DMS53 (cell line): ENCODE measurements at regions not wholly inside any gene's neighbourhood (a gene's known extent, or its start where the extent isn't known, plus 50 kb on each side); places are given as distances from the start of the nearest gene placed in this dataset.

Source experiments
- DNase-seq: peaks from one replicate; lab custom pipeline; 2025; lab: John Stamatoyannopoulos, UW

DNA sequence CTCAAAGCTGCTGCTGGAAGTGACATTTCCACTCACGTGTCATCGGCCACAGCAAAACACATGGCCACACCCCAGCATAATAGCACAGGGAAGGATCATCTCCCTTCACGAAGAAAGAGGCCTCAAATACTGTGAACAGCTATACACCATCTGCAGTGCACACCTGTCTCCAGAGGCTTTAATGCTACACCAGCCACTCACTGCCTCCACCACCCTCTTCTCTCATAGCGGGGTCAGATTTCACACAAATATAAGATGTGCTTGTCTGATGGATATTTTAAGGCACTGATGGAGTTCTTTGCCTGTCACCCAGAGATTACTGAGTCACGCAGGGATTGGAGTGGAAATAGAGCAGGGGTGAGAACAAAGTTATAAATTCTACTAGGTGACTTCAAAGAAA is 374.0 kb downstream of the ZNF516 start:
- no peak for DNase-seq

DNA sequence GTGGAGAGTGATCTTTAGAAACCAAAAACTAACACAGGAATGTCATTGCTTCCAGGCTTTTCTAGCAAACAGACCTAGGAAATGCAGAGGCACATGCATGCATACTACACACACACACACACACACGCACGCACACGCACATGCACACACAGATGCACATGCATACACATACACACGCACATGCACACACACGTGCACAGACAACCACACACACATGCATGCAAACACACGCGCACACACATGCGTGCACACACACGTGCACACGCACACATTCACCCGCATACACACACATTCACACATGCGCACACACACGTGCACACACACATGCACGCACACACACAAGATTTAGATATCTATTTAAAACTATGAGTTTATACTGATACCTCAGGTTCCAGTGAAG is 379.5 kb downstream of the ZNF516 start:
- DNase-seq, result no peak

DNA sequence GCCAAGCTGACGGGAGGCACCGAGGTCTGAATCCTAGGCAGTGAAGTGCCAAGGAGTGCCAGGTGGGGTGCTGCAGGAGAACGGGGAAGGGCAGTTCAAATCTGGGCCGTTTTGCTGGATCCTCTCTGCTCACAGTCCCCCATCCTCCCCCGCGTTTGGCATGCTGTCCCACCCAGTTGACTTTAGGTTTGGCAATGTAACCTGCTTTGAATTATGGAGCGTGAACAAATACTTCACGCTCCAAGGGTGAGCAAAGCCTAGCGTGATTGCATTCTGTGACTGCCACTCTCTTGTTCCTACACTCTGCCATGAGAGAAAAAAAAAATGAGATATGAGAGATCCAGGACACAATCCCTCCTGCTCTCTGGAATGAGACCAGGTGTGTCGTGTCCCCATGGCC is 381.9 kb downstream of the ZNF516 start:
- DNase-seq, result no peak

DNA sequence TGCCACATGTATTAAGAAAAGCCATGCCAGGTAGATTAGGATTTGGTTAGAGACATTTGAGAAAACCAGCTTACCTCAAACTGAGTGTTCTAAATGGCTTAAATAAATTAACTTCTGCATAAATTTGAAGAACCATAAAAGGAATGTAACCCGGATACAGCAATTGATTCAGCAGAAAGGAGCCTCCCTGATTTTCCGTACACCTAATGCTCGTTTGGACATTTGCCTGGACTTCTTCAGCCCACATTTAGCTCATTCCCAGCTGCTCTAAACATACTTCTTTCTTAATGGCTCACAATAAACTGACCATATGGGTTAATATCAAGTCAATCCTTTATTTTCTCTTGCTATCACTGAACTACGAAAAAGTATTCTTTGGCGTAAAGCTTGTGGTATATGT is 392.4 kb downstream of the ZNF516 start:
- no peak for DNase-seq

DNA sequence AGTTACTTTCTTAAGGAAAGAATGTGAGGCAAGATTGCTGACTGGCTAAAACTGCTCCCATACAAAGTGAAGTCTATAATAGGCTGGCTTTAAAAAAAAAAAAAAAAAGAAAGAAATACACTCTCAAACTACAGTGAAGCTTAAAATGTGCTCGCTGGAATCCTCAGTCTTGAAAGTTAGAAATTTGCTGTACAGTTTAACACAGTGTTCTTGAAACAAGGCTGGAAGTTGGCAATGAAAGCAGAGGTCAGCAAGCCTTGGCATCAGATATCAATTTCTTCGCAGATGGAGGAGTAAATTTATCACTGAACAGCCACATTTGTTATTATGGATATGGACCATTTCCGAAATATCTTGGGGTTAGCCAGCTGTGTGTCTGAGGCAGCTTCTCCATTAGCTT is 392.9 kb downstream of the ZNF516 start:
- DNase-seq, result no peak

- no peak for DNase-seq
Measured at GRCh38 chr18:76099931-76100457, 395.0 kb downstream of the ZNF516 start.

GRCh38 chr18:76098674-76099411 is 396.2 kb downstream of the ZNF516 start:
- DNase-seq, result no peak

- DNase-seq, result no peak
Measured at GRCh38 chr18:76081536-76081935, 413.5 kb downstream of the ZNF516 start.

DNA sequence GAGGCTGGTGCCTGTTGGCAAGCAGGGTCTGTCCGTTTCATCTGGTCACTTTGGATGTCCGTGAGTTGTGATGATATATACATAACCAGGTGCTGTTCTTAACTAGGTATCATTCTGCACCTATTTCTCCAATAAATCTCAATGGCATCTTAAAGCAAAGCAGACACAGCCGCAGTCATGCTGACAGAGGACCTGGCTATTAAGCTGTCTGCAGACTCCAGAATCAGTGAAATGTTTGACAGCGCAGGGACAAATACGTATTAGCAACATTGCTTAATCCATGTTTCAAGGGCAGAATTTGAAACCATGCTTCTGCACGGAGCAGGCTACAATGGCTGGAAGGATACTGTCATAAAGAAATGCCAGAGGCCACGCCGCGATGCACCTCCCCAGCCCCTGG is 414.6 kb downstream of the ZNF516 start:
- DNase-seq, result no peak

DNA sequence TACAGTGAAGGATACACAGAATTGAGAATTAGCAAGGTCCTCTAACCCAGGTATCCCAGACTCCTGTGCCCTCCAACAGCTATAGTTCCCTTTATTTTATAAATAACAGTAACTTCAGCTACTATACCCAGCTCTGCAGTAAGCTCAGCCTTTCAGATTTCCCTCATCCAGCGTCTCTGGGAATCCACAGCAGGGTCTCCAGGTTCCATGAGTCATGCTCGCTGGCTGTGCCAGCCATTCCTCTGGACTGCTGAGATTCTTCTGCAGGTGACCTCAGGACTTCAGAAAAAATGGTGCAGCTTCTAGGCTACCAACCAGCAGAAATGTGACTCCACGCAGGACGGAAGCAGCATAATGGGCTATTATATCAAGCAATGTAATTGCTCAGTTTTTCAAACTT is 419.3 kb downstream of the ZNF516 start:
- DNase-seq, result no peak

DNA sequence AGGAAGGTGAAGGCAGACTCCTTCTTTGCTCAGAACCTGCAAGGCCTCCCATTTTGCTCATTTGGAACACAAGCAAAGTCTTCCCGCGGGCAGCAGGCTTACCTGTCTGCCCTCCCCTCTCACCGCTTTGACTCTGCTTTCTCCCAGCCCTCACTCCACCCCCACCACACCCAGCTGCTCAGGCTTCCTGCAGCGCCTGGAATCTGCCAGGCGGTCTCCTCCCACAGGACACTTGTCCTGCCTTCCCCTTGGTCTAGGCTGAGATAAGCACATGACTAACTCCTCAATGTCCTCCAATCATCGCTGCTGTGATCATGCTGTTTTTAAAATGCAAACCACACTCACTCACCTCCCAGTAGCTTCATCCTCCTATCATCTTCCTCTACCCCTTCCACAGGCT is 430.0 kb downstream of the ZNF516 start:
- no peak for DNase-seq

- no peak for DNase-seq
Measured at GRCh38 chr18:76058146-76058545, 436.9 kb downstream of the ZNF516 start.

- no peak for DNase-seq
Measured at GRCh38 chr18:76057386-76057785, 437.7 kb downstream of the ZNF516 start.

- no peak for DNase-seq
Measured at GRCh38 chr18:76056471-76057110, 438.5 kb downstream of the ZNF516 start.

DNA sequence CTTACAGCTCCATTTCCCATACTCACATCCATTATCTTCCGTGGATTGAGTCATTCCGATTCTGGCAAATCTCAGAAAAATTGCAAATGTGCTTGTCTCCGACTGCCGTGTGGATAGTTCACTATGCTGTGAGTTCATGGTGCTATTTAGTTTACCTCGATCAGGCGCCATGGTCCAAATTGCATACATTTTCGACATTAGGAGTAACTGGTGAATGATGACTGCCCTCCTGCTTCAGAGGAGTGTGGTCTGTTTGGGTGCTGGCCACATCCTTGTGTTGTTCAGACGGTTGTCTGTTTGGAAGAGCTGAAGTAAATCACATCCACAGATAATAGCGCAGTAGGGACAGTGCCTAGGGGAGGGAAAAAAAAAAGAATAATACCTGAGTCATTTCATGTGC is 439.5 kb downstream of the ZNF516 start:
- DNase-seq, result no peak

GRCh38 chr18:76055025-76055424 is 440.0 kb downstream of the ZNF516 start:
- DNase-seq, result no peak

DNA sequence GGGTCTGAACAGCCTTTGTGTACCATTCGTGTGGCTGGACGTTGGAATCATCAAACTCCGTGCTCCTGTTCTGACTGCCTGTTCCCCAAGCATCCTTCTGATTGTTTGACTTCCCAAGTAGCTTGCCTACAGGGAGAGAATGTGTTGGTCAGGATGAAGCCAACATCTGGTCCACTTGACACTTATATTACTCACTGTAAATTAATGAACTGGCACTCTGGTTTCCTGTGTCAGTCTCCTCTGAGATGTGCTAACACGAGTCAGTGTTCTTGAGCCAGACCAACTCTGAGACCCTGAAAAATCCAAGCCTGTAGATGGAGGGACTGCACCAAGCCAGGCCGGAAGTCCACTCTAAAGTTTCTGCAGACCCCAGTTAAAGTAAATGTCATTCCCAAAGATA is 440.9 kb downstream of the ZNF516 start:
- no peak for DNase-seq

DNA sequence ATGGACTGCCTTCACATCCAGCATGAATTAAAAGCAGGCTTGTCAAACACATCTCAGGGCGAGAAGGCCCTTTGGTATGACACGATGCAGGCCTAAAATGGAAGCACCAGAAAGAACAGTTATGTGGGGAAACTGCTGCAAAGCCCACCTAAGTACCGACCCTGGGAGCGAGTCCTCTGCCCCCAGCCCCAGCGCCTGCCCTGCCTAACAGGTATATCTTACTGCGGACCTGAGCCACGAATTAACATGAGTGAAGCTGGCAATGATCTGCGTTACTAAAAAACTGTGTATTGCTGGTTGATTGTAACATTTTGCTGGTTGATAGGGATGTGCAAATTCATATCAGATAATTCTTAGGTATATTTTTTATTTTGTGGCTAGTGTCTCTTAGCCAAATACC is 441.5 kb downstream of the ZNF516 start:
- DNase-seq, result no peak

- no peak for DNase-seq
Measured at GRCh38 chr18:76052227-76052595, 442.8 kb downstream of the ZNF516 start.

DNA sequence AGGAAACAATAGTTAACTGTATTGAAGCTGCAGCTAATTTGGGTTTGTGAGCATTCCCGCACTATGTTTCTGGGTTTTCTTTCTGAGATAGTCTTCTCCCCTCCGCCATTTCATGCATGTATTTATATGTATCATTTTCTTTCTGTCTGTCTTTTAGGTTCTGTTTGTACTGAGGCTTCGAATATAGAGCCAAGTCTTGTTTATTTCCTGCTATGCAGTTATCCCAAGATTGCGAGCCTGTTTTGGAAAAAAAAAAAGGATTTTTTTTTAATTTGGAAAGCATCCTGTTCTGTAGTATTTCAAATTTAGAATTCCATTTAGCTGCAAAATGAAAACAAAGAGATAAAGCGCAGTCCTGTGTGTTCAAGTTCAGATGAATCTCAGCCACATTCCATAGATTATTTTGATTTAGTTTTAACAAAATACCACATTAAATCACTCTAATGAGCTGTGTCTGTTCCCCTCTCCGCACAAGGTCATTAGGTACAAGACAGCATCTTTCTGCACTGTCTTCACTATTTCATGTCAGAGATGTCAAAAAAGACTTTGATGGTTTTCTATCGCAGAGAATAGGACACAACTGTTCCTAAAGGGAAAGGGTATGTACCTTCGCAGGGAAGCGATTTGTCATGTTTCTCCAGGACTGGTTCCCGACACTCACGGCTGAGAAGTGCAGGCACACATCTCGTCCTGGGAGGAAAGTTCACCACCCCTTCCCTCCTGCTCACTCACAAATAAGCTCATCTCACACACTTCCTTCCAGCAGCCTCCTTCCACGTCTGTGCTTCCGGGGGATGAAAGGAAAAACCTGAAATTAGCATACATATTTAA is 443.4 kb downstream of the ZNF516 start:
- DNase-seq, result no peak

- no peak for DNase-seq
Measured at GRCh38 chr18:76046221-76046620, 448.8 kb downstream of the ZNF516 start.

- no peak for DNase-seq
Measured at GRCh38 chr18:76042511-76042910, 452.5 kb downstream of the ZNF516 start.

GRCh38 chr18:76018210-76018609 is 476.8 kb downstream of the ZNF516 start:
- DNase-seq, result no peak
